GM12878 (cell line): ENCODE measurements at regions not wholly inside any gene's neighbourhood (a gene's known extent, or its start where the extent isn't known, plus 50 kb on each side); places are given as distances from the start of the nearest gene placed in this dataset.

ENCODE experiments used
- CEBPB ChIP-seq, 2 experiments: fragments of 150-350 bp in 1 of 2; IDR thresholded peaks; 2 replicates each; pipeline ENCODE4 v1.6.1; 2012 to 2014; ENCODE audit warnings: low read depth in 2 of 2, low read length in 2 of 2, borderline replicate concordance in 1 of 2, inconsistent platforms in 1 of 2
- E2F8 ChIP-seq: fragments of 450-650 bp; IDR thresholded peaks from 2 replicates; pipeline ENCODE4 v1.6.1; 2018; ENCODE audit warnings: mild to moderate bottlenecking, low read depth, moderate library complexity; ENCODE audit not compliant: partially characterized antibody
- EZH2 ChIP-seq: IDR thresholded peaks from 2 replicates; pipeline ENCODE4 v1.6.1; 2012; ENCODE audit warnings: low read depth, mild to moderate bottlenecking, control low read depth, inconsistent platforms, low read length, borderline replicate concordance; ENCODE audit not compliant: control insufficient read depth
- MXI1 ChIP-seq: fragments of 150-350 bp; IDR thresholded peaks from 2 replicates; pipeline ENCODE4 v1.6.1; 2011; ENCODE audit warnings: low read depth, mild to moderate bottlenecking, inconsistent platforms, low read length, improper control_type of control experiment
- POLR2AphosphoS5 ChIP-seq: IDR thresholded peaks from 2 replicates; pipeline ENCODE4 v1.6.1; 2011; ENCODE audit warnings: mild to moderate bottlenecking, low read length, inconsistent platforms
- SREBF1 ChIP-seq: IDR thresholded peaks from 2 replicates; pipeline ENCODE4 v1.6.1; 2012; ENCODE audit warnings: mild to moderate bottlenecking, low read length
- TCF12 ChIP-seq: IDR thresholded peaks from 2 replicates; pipeline ENCODE4 v1.6.1; 2011; ENCODE audit warnings: low read depth, mild to moderate bottlenecking, low read length
- TF ChIP-seq, protein P1 (sequence below), 3 experiments: IDR thresholded peaks in 2 of 3; conservative IDR thresholded peaks in 1 of 3; 2 replicates each; pipeline ENCODE4 v1.5.1; 2011; ENCODE audit warnings: low read depth in 3 of 3, low read length in 3 of 3, mild to moderate bottlenecking in 3 of 3, control low read depth in 2 of 3, moderate library complexity in 2 of 3, inconsistent platforms in 1 of 3, mixed read lengths in 1 of 3; ENCODE audit not compliant: control insufficient read depth in 2 of 3, insufficient read depth in 1 of 3; ENCODE audit errors: extremely low read depth in 1 of 3

GRCh38 chr11:59271247-59271755, 58.6 kb upstream of the MPEG1 start:
- TF ChIP-seq, protein P1, sequence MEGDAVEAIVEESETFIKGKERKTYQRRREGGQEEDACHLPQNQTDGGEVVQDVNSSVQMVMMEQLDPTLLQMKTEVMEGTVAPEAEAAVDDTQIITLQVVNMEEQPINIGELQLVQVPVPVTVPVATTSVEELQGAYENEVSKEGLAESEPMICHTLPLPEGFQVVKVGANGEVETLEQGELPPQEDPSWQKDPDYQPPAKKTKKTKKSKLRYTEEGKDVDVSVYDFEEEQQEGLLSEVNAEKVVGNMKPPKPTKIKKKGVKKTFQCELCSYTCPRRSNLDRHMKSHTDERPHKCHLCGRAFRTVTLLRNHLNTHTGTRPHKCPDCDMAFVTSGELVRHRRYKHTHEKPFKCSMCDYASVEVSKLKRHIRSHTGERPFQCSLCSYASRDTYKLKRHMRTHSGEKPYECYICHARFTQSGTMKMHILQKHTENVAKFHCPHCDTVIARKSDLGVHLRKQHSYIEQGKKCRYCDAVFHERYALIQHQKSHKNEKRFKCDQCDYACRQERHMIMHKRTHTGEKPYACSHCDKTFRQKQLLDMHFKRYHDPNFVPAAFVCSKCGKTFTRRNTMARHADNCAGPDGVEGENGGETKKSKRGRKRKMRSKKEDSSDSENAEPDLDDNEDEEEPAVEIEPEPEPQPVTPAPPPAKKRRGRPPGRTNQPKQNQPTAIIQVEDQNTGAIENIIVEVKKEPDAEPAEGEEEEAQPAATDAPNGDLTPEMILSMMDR (IDR thresholded peaks at IDR 0.05 in 2 of 3, conservative IDR thresholded peaks at IDR 0.05 in 1 of 3; ENCODE audit: control insufficient read depth in 2 of 3, extremely low read depth in 1 of 3, insufficient read depth in 1 of 3, low read depth in 3 of 3, low read length in 3 of 3): no peak
- TF ChIP-seq MXI1 (no peak), POLR2AphosphoS5 (no peak), CEBPB (IDR thresholded peaks at IDR 0.05; ENCODE audit: borderline replicate concordance in 1 of 2, low read depth in 2 of 2, low read length in 2 of 2) (no peak), SREBF1 (no peak), E2F8 (no peak), EZH2 (no peak), TCF12 (no peak)
